ENCODE measurements at regions not wholly inside any gene's neighbourhood (a gene's known extent, or its start where the extent isn't known, plus 50 kb on each side); places are given as distances from the start of the nearest gene placed in this dataset.

DNA sequence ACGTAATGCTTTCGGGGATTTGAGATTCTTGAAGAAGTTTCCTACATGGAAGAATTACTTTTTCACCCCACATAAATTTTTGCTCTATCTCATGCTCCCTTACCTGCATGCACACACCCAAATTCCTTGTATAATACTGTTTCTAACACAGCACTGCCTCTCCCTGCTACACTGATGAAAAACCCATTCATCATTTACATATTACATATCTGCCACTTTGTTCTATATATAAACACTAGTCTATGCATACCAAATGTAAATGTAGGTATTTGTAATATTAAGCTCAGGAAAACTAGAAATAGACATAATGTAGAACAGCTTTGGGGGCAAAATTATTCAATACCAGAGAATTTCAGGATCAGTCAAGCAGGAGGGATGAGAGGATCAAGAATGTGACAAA, 182.6 kb upstream of the SEMA6D start:
- TF ChIP-seq POLR2A (IDR thresholded peaks at IDR 0.05) (no peak), CTCF (IDR thresholded peaks at IDR 0.05) (no peak)

All from thyroid gland (tissue), 4 donors.